Gastroesophageal sphincter (tissue), 3 donors: ENCODE measurements at regions not wholly inside any gene's neighbourhood (a gene's known extent, or its start where the extent isn't known, plus 50 kb on each side); places are given as distances from the start of the nearest gene placed in this dataset.

ENCODE experiments used
- EP300 ChIP-seq: sonication (generic); formaldehyde crosslinking; IDR thresholded peaks from one replicate; pipeline ENCODE4 v1.6.1; 2017; ENCODE audit warnings: antibody characterized with exemption, mild to moderate bottlenecking
- POLR2A ChIP-seq, 2 donors: fragments of 450-650 bp; IDR thresholded peaks; one replicate each; pipeline ENCODE4 v1.6.1; 2017; ENCODE audit warnings: antibody characterized with exemption in 2 of 2, mild to moderate bottlenecking in 2 of 2, moderate library complexity in 1 of 2
- TF ChIP-seq, protein P1 (sequence below), 4 experiments: fragments of 200-600 bp in 2 of 4; fragments of 450-650 bp in 2 of 4; sonication (generic) in 1 of 4; IDR thresholded peaks; one replicate each; pipeline ENCODE4 v1.5.1; 2017 to 2019; ENCODE audit warnings: antibody characterized with exemption in 4 of 4, mild to moderate bottlenecking in 2 of 4, moderate library complexity in 2 of 4

DNA sequence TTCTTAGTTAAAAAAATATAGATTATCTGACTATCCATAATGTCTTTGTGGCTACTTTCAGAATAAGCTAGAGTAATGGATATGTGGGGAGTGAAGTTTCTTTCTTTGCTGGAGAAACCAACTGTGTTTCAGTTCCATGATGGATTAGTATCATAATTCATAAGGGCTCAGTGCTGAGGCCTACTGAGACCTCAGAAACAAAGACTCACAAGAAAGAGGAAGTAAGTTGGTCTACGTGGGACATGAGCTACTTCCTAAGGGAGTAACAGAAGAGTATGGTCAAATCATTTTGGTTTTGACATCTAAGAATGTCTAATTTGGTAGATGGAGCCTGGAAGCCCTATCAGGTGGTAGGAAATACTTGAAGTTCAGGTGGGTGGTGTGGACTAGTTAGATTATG is 99.0 kb upstream of the HTR2A start:
- TF ChIP-seq, protein P1, sequence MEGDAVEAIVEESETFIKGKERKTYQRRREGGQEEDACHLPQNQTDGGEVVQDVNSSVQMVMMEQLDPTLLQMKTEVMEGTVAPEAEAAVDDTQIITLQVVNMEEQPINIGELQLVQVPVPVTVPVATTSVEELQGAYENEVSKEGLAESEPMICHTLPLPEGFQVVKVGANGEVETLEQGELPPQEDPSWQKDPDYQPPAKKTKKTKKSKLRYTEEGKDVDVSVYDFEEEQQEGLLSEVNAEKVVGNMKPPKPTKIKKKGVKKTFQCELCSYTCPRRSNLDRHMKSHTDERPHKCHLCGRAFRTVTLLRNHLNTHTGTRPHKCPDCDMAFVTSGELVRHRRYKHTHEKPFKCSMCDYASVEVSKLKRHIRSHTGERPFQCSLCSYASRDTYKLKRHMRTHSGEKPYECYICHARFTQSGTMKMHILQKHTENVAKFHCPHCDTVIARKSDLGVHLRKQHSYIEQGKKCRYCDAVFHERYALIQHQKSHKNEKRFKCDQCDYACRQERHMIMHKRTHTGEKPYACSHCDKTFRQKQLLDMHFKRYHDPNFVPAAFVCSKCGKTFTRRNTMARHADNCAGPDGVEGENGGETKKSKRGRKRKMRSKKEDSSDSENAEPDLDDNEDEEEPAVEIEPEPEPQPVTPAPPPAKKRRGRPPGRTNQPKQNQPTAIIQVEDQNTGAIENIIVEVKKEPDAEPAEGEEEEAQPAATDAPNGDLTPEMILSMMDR (IDR thresholded peaks at IDR 0.05): no peak
- no peak for TF ChIP-seq EP300
- TF ChIP-seq POLR2A (IDR thresholded peaks at IDR 0.05): no peak
